ENCODE measurements at regions not wholly inside any gene's neighbourhood (a gene's known extent, or its start where the extent isn't known, plus 50 kb on each side); places are given as distances from the start of the nearest gene placed in this dataset.
"Not testable (repeated sequence)": the region's sequence is repeated elsewhere in the genome, so short reads cannot be mapped to it uniquely, and the experiment has no call there.

DNA sequence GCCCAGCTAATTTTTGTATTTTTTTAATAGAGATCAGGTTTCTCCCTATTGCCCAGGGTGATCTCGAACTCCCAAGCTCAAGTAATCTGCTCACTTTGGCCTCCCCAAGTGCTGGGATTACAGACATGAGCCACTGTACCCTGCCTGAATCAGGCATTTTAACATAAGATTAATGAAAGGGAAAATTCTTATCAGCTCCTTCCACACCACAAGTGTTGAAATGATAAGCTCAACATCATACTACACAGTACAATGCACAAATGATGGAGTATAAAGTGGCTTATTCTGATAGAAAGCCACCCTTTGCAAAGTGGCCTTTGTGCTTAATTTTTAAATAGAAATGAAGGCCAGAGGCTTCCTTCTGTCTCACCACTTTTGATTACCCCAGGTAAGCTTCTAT, 71.3 kb upstream of the MCHR2 start:
- DNase-seq = no peak
- in situ Hi-C loops (cut with MboI; ENCODE audit: low pct_unique_long_range_greater_than_20kb, low sequenced_read_pairs) = no loop called here

DNA sequence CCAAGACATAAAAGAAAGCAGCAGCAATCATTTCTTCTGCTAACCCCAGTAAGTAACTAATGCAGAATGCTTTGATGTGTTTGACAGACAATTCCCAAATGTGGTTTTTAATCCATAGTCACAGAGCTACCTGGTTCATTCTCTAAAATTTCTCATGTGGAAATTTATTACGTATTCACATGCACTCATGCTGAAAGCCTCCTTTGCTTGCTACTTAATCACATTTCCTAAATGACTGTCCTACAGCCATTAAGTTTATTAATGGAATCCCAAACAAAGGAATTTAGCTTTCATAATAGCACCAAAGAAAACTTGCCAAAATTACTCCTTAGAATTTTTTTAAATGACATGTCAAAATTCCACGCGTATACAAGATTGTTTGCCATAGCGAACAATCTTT, 68.6 kb upstream of the MCHR2 start:
- no peak for DNase-seq
- in situ Hi-C loops (cut with MboI; ENCODE audit: low pct_unique_long_range_greater_than_20kb, low sequenced_read_pairs) = no loop called here

DNA sequence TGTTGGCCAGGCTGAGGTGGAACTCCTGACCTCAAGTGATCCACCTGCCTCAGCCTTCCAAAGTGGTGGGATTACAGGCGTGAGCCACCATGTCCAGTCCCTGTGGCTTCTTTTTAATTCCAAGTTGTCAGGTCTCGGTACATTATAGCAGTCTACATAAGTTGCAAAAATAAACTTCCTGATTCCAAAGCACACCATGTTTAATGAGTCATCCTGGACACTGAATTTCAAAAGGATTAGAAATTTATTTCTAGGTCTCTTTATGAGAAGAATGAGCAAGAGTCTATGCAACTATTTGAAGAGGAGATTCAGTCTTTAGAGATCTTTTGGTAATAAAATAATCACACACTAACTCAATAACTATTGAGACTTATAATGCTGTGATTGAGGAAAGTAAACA, 63.9 kb upstream of the MCHR2 start:
- in situ Hi-C loops (cut with MboI; ENCODE audit: low pct_unique_long_range_greater_than_20kb, low sequenced_read_pairs) = no loop called here
- no peak for DNase-seq

DNA sequence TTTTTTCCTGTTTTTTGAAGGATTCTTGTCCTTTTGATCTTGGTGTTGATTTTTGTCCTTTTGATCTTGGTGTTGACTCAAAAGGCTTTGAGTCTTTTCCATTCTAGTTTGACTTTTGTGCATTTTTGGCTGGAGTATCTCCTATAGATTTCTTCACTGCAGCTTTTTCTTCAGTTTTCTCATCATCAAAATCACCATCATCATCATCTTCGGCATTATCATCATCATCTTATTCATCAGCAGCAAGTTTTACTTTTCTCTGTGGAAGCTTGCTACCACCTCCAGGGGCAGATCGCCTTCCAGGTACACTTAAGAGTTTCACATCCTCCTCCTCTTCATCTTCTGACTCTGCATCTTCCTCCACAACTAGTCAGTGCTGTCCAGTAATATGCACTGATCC, 56.5 kb upstream of the MCHR2 start:
- in situ Hi-C loops (cut with MboI; ENCODE audit: low pct_unique_long_range_greater_than_20kb, low sequenced_read_pairs) = no loop called here
- DNase-seq = no peak

DNA sequence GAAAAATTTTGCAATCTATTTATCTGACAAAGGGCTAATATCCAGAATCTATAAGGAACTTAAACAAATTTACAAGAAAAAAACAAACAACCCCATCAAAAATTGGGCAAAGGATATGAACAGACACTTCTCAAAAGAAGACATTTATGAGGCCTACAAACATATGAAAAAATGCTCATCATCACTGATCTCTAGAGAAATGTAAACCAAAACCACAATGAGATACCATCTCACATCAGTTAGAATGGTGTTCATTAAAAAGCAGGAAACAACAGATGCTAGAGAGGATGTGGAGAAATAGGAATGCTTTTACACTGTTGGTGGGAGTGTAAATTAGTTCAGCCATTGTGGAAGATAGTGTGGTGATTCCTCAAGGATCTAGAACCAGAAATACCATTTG, 49.9 kb upstream of the MCHR2 start:
- DNase-seq; in situ Hi-C loops (cut with MboI; ENCODE audit: low pct_unique_long_range_greater_than_20kb, low sequenced_read_pairs): not testable (repeated sequence)
